GM13977 (cell line): ENCODE measurements at regions not wholly inside any gene's neighbourhood (a gene's known extent, or its start where the extent isn't known, plus 50 kb on each side); places are given as distances from the start of the nearest gene placed in this dataset.

Experiments used
- DNase-seq: peaks from one replicate; pipeline ENCODE4 v3.0.0; 2012; ENCODE audit warnings: low spot score
- in situ Hi-C: fragments of 300-500 bp; cut with MboI; formaldehyde crosslinking; loops from one replicate; pipeline ENCODE4 v1.12.0; 2022; ENCODE audit warnings: low sequenced_read_pairs, low pct_unique_long_range_greater_than_20kb, mixed read lengths, inconsistent platforms; ENCODE audit not compliant: unreplicated experiment
- TF ChIP-seq, protein P1 (sequence below): IDR thresholded peaks from 2 replicates; pipeline ENCODE4 v1.5.1; 2012; ENCODE audit warnings: mild to moderate bottlenecking, control low read depth; ENCODE audit not compliant: insufficient read depth; ENCODE audit errors: extremely low read depth, missing control alignments

DNA sequence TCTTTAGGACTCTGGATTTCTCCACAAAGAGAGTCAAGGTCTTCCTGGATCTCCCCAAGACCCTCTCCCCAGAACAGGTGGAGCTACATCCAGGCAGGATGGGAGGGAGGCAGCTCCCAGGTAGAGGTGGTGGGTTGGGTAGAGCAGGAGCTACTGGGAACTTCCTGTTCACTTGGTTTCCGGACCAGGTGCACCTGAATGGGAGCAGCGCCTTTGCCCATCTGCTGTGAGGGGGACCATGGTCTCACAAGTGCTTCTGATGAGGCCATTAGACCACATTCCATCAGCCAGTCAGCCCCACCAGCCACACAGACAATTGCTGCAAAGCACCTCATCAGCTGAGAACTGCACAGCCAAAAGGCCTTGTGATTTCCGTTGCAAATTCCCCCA lies 188.8 kb downstream of the MATN1 start:
- in situ Hi-C loops: no loop called here
- DNase-seq: no peak

DNA sequence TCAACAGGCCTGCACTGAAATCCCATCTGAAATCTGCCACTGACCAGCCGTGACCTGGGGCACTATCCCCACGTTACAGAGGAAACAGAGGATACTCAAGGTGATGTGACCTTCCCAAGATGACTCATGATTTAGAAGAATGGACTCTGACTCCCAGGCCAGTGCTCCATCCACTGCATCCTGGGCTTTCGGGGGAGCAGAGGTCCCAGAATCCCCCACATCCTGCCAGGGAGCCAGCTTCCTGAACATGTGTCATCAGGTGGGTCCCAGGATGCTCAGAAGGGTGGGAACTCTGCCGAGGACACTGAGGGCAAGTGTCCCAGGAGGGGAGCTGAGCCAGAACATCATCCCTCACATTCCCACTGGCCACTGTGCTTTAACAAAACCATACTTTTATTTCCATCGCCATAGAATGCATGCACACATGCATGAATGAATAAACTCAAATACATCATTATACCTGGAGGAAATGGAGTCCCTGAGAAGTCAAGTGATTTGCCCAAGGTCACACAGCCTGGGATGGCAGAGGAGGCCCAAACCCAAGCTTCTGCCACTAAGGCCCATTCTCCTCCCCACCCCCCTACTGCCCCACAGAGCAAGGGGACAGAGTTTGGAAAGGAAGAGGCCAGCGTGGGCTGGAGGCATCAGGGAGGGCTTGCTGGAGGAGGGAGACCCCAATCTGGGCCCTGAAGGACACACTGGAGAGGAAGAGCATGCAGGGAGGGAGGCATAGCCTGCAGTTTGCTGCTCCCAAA lies 189.4 kb downstream of the MATN1 start:
- TF ChIP-seq, protein P1, sequence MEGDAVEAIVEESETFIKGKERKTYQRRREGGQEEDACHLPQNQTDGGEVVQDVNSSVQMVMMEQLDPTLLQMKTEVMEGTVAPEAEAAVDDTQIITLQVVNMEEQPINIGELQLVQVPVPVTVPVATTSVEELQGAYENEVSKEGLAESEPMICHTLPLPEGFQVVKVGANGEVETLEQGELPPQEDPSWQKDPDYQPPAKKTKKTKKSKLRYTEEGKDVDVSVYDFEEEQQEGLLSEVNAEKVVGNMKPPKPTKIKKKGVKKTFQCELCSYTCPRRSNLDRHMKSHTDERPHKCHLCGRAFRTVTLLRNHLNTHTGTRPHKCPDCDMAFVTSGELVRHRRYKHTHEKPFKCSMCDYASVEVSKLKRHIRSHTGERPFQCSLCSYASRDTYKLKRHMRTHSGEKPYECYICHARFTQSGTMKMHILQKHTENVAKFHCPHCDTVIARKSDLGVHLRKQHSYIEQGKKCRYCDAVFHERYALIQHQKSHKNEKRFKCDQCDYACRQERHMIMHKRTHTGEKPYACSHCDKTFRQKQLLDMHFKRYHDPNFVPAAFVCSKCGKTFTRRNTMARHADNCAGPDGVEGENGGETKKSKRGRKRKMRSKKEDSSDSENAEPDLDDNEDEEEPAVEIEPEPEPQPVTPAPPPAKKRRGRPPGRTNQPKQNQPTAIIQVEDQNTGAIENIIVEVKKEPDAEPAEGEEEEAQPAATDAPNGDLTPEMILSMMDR: no peak
- in situ Hi-C loops: no loop called here
- no peak for DNase-seq

More for the DNA sequence above, 188.8 kb downstream of the MATN1 start:
- TF ChIP-seq, protein P1: no peak

DNA sequence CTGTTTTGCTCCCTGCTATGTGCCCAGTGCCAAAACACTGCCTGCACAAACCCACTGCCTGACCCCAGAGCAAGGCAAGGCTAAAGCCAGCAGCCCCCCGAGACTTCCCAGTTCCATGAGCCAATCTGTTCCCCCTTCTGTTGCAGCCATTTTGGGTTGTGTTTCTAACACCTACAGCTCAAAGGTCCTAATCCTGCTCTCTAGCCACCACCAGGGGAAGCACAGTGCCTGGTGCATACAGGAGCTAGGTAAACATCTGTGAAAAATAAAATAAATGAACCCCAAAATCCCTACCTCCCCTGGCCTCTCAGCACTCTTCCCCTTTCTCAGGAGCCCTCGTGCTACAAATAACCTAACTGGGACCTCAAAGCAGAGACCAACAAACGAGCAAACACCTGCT lies 190.2 kb downstream of the MATN1 start:
- in situ Hi-C loops: no loop called here
- TF ChIP-seq, protein P1: no peak
- DNase-seq: no peak

DNA sequence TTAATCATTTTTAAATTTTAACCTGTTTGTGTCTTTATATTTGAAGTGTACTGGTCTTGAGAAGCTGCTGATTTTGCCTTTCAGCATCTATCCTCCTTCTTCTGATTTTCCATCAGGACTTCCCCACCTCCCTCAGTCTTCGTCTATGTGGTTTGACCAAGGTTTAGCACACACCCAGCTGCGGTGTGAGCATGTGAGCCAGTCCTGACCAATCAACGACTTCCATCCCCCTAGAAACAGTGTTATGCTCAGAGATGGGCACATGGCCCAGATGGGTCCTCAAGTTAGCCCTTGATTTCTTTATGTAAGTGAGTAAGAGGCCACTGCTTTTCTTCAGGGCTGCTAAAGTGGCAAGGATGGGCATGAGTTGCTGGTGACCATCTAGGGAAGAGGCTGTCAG lies 190.8 kb downstream of the MATN1 start:
- no peak for DNase-seq
- TF ChIP-seq, protein P1: no peak
- in situ Hi-C loops: no loop called here

DNA sequence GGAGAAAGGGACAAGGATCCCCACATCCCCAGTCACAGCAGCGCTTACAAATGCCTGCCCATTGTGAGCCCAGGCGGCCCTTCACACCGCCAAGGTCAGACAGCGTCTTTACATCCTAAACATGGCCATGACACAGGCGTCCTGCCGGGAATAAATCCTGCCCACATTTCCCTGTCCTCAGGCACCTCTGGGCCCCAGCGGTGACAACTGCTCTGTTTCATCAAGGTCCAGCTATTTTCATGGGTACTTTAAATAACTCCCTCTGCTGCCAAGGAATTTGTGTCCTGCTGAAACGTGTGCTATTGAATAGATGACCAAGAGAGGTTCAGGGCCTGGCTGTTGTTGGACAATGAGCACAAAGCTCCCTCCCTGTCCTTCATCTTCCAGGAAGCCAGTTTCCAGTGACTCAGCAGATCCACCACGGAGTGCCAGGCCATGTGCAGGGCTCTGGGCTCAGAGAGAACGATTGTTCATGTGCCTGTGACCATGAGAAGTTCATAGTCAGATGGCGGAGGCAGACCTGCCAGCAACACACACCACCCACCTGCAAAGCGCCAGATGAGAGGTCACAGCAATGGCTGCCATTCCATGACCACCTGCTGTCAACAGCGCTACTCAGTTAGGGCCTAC lies 195.8 kb downstream of the MATN1 start:
- in situ Hi-C loops: no loop called here
- TF ChIP-seq, protein P1: no peak
- DNase-seq: no peak

DNA sequence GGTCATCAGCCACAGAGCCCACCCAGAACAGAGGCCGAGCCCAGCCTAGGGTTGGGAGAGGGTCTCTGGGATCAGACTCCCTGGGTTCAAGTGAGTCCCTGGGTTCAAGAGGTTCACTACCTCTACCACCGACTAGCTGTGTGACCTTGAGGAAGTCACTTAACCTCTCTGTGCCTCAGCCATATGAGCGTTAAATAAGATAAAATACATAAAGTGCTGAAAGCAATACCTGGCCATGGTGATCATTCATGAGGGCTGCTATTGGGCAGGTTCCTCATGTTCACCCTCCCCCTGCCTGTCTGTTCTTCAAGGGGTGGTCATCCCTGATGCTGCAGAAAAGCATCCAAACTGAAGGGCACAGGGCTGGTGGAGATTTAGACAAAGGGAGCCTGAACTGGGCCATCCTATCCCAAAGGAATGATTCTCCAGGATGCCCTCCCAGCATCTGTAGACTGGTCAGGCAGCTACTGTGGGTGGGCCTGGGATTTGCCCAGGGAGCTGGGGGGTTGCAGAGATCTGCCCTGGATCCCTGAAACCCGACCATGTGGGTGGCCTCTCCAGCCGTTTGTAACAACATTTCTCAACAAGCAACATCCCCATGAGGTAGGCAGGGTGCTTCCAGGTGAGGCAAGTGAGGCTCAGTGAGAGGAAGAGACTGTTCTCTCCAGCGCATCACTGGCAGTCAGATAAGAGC lies 196.6 kb downstream of the MATN1 start:
- no peak for DNase-seq
- in situ Hi-C loops: no loop called here
- TF ChIP-seq, protein P1: no peak
